GM18858 (cell line): ENCODE measurements at regions not wholly inside any gene's neighbourhood (a gene's known extent, or its start where the extent isn't known, plus 50 kb on each side); places are given as distances from the start of the nearest gene placed in this dataset.
"Not testable (repeated sequence)": the region's sequence is repeated elsewhere in the genome, so short reads cannot be mapped to it uniquely, and the experiment has no call there.

Experiments used
- ATAC-seq: cut with Tn5 transposase; IDR thresholded peaks from one replicate; pipeline ENCODE4 v1.9.1; 2021; ENCODE audit not compliant: unreplicated experiment

GRCh38 chrX:150051096-150051495 is 112.8 kb upstream of the EOLA2 start:
- no peak for ATAC-seq

- no peak for ATAC-seq
Measured at GRCh38 chrX:150052226-150052625, 113.9 kb upstream of the EOLA2 start.

- no peak for ATAC-seq
Measured at GRCh38 chrX:150058728-150059127, 120.4 kb upstream of the EOLA2 start.

GRCh38 chrX:150060406-150060805 is 122.1 kb upstream of the EOLA2 start:
- no peak for ATAC-seq

- no peak for ATAC-seq
Measured at GRCh38 chrX:150062292-150063137, 124.2 kb upstream of the EOLA2 start.

GRCh38 chrX:150063138-150063518 is 124.8 kb upstream of the EOLA2 start:
- no peak for ATAC-seq

- ATAC-seq = no peak
Measured at GRCh38 chrX:150063674-150064073, 125.4 kb upstream of the EOLA2 start.

GRCh38 chrX:150074175-150074574 is 135.9 kb upstream of the EOLA2 start:
- no peak for ATAC-seq

- no peak for ATAC-seq
Measured at GRCh38 chrX:150080497-150080896, 142.2 kb upstream of the EOLA2 start.

- no peak for ATAC-seq
Measured at GRCh38 chrX:150081076-150081475, 142.8 kb upstream of the EOLA2 start.

GRCh38 chrX:150084496-150085229 is 146.4 kb upstream of the EOLA2 start:
- ATAC-seq = no peak

GRCh38 chrX:150085881-150086280 is 147.6 kb upstream of the EOLA2 start:
- ATAC-seq = no peak

- ATAC-seq = no peak
Measured at GRCh38 chrX:150086371-150086770, 148.1 kb upstream of the EOLA2 start.

GRCh38 chrX:150087612-150088011 is 149.3 kb upstream of the EOLA2 start:
- ATAC-seq = no peak

- ATAC-seq = no peak
Measured at GRCh38 chrX:150088042-150088441, 149.8 kb upstream of the EOLA2 start.

GRCh38 chrX:150088766-150089518 is 150.7 kb upstream of the EOLA2 start:
- ATAC-seq = no peak

GRCh38 chrX:150091300-150091699 is 153.0 kb upstream of the EOLA2 start:
- not testable (repeated sequence) for ATAC-seq

GRCh38 chrX:150092549-150092948 is 154.3 kb upstream of the EOLA2 start:
- ATAC-seq = no peak

GRCh38 chrX:150094375-150094774 is 156.1 kb upstream of the EOLA2 start:
- ATAC-seq = no peak

- no peak for ATAC-seq
Measured at GRCh38 chrX:150094996-150095395, 156.7 kb upstream of the EOLA2 start.

GRCh38 chrX:150099316-150099715 is 161.0 kb upstream of the EOLA2 start:
- ATAC-seq = no peak

GRCh38 chrX:150100261-150100660 is 162.0 kb upstream of the EOLA2 start:
- no peak for ATAC-seq
